H9 (cell line): ENCODE measurements at regions not wholly inside any gene's neighbourhood (a gene's known extent, or its start where the extent isn't known, plus 50 kb on each side); places are given as distances from the start of the nearest gene placed in this dataset.

Experiments
- DNase-seq: peaks from one replicate; pipeline ENCODE4 v3.0.0-alpha.2; 2017
- H2AFZ ChIP-seq: one replicate; pipeline ENCODE4 v1.6.1; 2013; ENCODE audit warnings: mild to moderate bottlenecking, low read length, control low read depth, moderate library complexity
- H2AK5ac ChIP-seq: 2 replicates; pipeline ENCODE4 v1.6.1; 2013; ENCODE audit warnings: low read length, control low read depth, mixed read lengths; ENCODE audit not compliant: insufficient read length
- H2BK120ac ChIP-seq: one replicate; pipeline ENCODE4 v1.6.1; 2013; ENCODE audit warnings: low read depth, mild to moderate bottlenecking, low read length, control low read depth, inconsistent platforms; ENCODE audit not compliant: poor library complexity, severe bottlenecking
- H2BK12ac ChIP-seq: 2 replicates; pipeline ENCODE4 v1.6.1; 2013; ENCODE audit warnings: low read length, control low read depth, mixed read lengths, low read depth; ENCODE audit not compliant: insufficient read length
- H2BK15ac ChIP-seq: 2 replicates; pipeline ENCODE4 v1.6.1; 2013; ENCODE audit warnings: low read depth, low read length, control low read depth
- H2BK20ac ChIP-seq: one replicate; pipeline ENCODE4 v1.6.1; 2013; ENCODE audit warnings: low read depth, mild to moderate bottlenecking, low read length, control low read depth, inconsistent platforms; ENCODE audit not compliant: poor library complexity, severe bottlenecking
- H2BK5ac ChIP-seq: 2 replicates; pipeline ENCODE4 v1.6.1; 2013; ENCODE audit warnings: low read length, control low read depth, mixed read lengths; ENCODE audit not compliant: insufficient read length
- H3K14ac ChIP-seq: 2 replicates; pipeline ENCODE4 v1.6.1; 2013; ENCODE audit warnings: low read length, control low read depth; ENCODE audit not compliant: insufficient read depth
- H3K18ac ChIP-seq: 2 replicates; pipeline ENCODE4 v1.6.1; 2013; ENCODE audit warnings: low read depth, mild to moderate bottlenecking, mixed read lengths, low read length, control low read depth; ENCODE audit not compliant: insufficient read length
- H3K23ac ChIP-seq: 2 replicates; pipeline ENCODE4 v1.6.1; 2013; ENCODE audit warnings: low read length, control low read depth, mixed read lengths, low read depth; ENCODE audit not compliant: insufficient read length
- H3K23me2 ChIP-seq: 2 replicates; pipeline ENCODE4 v1.6.1; 2013; ENCODE audit warnings: low read depth, mild to moderate bottlenecking, mixed read lengths, low read length, control low read depth; ENCODE audit not compliant: insufficient read length, poor library complexity, severe bottlenecking
- H3K27ac ChIP-seq: 2 replicates; pipeline ENCODE4 v1.5.1; 2013; ENCODE audit warnings: low read length, control low read depth, mixed read lengths, low read depth; ENCODE audit not compliant: insufficient read length
- H3K27me3 ChIP-seq: 2 replicates; pipeline ENCODE4 v1.6.1; 2013; ENCODE audit warnings: low read length, control low read depth, inconsistent platforms; ENCODE audit not compliant: insufficient read depth
- H3K4ac ChIP-seq: 2 replicates; pipeline ENCODE4 v1.6.1; 2013; ENCODE audit warnings: low read depth, mild to moderate bottlenecking, control low read depth, inconsistent platforms, low read length, moderate library complexity
- H3K4me1 ChIP-seq: 2 replicates; pipeline ENCODE4 v1.6.1; 2013; ENCODE audit warnings: low read length, control low read depth, inconsistent platforms; ENCODE audit not compliant: insufficient read depth
- H3K4me2 ChIP-seq: 2 replicates; pipeline ENCODE4 v1.6.1; 2013; ENCODE audit warnings: low read length, control low read depth, mixed read lengths; ENCODE audit not compliant: insufficient read length, insufficient read depth
- H3K56ac ChIP-seq: 2 replicates; pipeline ENCODE4 v1.6.1; 2013; ENCODE audit warnings: low read depth, mild to moderate bottlenecking, mixed read lengths, low read length, control low read depth; ENCODE audit not compliant: insufficient read length
- H3K79me1 ChIP-seq: 2 replicates; pipeline ENCODE4 v1.6.1; 2013; ENCODE audit warnings: low read depth, mild to moderate bottlenecking, moderate library complexity, low read length, control low read depth, inconsistent platforms; ENCODE audit not compliant: insufficient read depth, poor library complexity, severe bottlenecking
- H3K79me2 ChIP-seq: 2 replicates; pipeline ENCODE4 v1.6.1; 2013; ENCODE audit warnings: low read length, control low read depth, inconsistent platforms; ENCODE audit not compliant: insufficient read depth
- H3K9ac ChIP-seq: 2 replicates; pipeline ENCODE4 v1.6.1; 2013; ENCODE audit warnings: low read length, control low read depth, mixed read lengths; ENCODE audit not compliant: insufficient read length; ENCODE audit errors: extremely low read depth
- H3K9me3 ChIP-seq: one replicate; pipeline ENCODE4 v1.6.1; 2013; ENCODE audit warnings: low read depth, low read length, inconsistent platforms; ENCODE audit not compliant: control insufficient read depth
- H3T11ph ChIP-seq: one replicate; pipeline ENCODE4 v1.6.1; 2013; ENCODE audit warnings: mild to moderate bottlenecking, low read length, control low read depth, inconsistent platforms
- H4K20me1 ChIP-seq: one replicate; pipeline ENCODE4 v1.6.1; 2013; ENCODE audit not compliant: control insufficient read depth, insufficient read length, insufficient read depth
- H4K5ac ChIP-seq: 2 replicates; pipeline ENCODE4 v1.6.1; 2013; ENCODE audit warnings: low read depth, mild to moderate bottlenecking, mixed read lengths, low read length, control low read depth; ENCODE audit not compliant: insufficient read length
- H4K8ac ChIP-seq: replicated peaks from 2 replicates; pipeline ENCODE4 v1.6.1; 2013; ENCODE audit warnings: low read length, control low read depth, mixed read lengths, low read depth; ENCODE audit not compliant: insufficient read length
- H4K91ac ChIP-seq: 2 replicates; pipeline ENCODE4 v1.6.1; 2013; ENCODE audit warnings: low read depth, mild to moderate bottlenecking, moderate library complexity, mixed read lengths, low read length, control low read depth; ENCODE audit not compliant: insufficient read length
- H3K27ac Mint-ChIP-seq, 3 experiments: 2 replicates in 2 of 3; 3 replicates in 1 of 3; pipeline ENCODE4 v1.8.0; 2020 to 2021; ENCODE audit warnings: mixed read lengths in 3 of 3, mild to moderate bottlenecking in 1 of 3, moderate library complexity in 1 of 3
- H3K27me3 Mint-ChIP-seq: 2 replicates; pipeline ENCODE4 v1.8.0; 2021; ENCODE audit warnings: low read depth, mild to moderate bottlenecking, moderate library complexity, mixed read lengths
- H3K36me3 Mint-ChIP-seq, 3 experiments: 2 replicates in 2 of 3; 3 replicates in 1 of 3; pipeline ENCODE4 v1.8.0; 2020 to 2021; ENCODE audit warnings: low read depth in 3 of 3, mixed read lengths in 3 of 3; ENCODE audit not compliant: insufficient read depth in 1 of 3
- H3K4me1 Mint-ChIP-seq, 2 experiments: 2 replicates each; pipeline ENCODE4 v1.8.0; 2020; ENCODE audit warnings: mixed read lengths in 2 of 2
- H3K4me3 Mint-ChIP-seq, 2 experiments: 2 replicates in 1 of 2; 3 replicates in 1 of 2; pipeline ENCODE4 v1.8.0; 2020 to 2021; ENCODE audit warnings: mild to moderate bottlenecking in 2 of 2, mixed read lengths in 2 of 2, moderate library complexity in 1 of 2
- H3K9me3 Mint-ChIP-seq, 2 experiments: 2 replicates in 1 of 2; 3 replicates in 1 of 2; pipeline ENCODE4 v1.8.0; 2020; ENCODE audit warnings: mild to moderate bottlenecking in 2 of 2, mixed read lengths in 2 of 2, moderate library complexity in 1 of 2
- CTCF ChIP-seq: fragments of 200-600 bp; sonication (generic); conservative IDR thresholded peaks from 3 replicates; pipeline ENCODE4 v1.8.0; 2021; ENCODE audit warnings: antibody characterized with exemption, mild to moderate bottlenecking
- WGBS: extraction: QIAGEN DNeasy Blood & Tissue Kit; methylation state at CpG from one replicate; pipeline ENCODE4 v1.1.7; 2013; ENCODE audit warnings: missing lambda C conversion rate, low lambda C conversion rate, mixed read lengths; ENCODE audit not compliant: insufficient read length; ENCODE audit errors: extremely low coverage; 5-methylcytosine and 5-hydroxymethylcytosine counted together

DNA sequence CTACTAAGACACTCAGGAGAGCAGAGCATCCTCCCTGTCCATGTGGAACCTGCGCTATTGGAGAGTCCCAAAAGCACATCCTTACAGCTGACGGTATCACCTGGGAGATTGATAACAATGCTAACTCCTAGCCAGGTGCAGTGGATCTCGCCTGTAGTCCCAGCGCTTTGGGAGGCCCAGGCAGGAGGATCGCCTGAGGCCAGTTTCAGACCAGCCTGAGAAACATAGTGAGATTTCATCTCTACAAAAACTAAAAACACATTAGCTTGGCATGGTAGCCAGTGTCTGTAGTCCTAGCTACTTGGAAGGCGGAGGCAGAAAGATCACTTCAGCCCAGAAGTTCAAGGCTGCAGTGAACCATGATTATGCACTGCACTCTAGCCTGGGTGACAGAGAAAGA lies 174.9 kb downstream of the ARHGAP12 start:
- H3K36me3 Mint-ChIP-seq, result no peaks in the 10 kb centered on the region; a peak in 1 of 7 replicates

More for the DNA sequence above, 174.9 kb downstream of the ARHGAP12 start:
- Histone ChIP-seq H4K91ac (no peak overlapping the region), H2AK5ac (no peak overlapping the region), H2BK12ac (no peak overlapping the region), H3K9ac (no peak overlapping the region), H2BK15ac (no peak overlapping the region), H2AFZ (no peak overlapping the region), H3K79me2 (no peaks in the 10 kb centered on the region), H4K5ac (no peak overlapping the region), H3K4ac (peak overlapping the region; percentile 56; the same call in 1 of the 2 replicates), H3K18ac (no peak overlapping the region), H2BK120ac (no peak overlapping the region), H3K27me3 (no peaks in the 10 kb centered on the region), H4K8ac (no peak overlapping the region), H3K27ac (no peak overlapping the region), H3K23ac (no peak overlapping the region), H3T11ph (no peak overlapping the region), H3K14ac (no peak overlapping the region), H3K23me2 (no peaks in the 10 kb centered on the region), H3K4me2 (no peak overlapping the region), H2BK5ac (no peak overlapping the region), H3K4me1 (peaks cover 23% of the 10 kb centered on the region; the same call in 1 of the 2 replicates), H4K20me1 (no peaks in the 10 kb centered on the region), H3K79me1 (no peaks in the 10 kb centered on the region), H2BK20ac (no peak overlapping the region), H3K56ac (no peak overlapping the region), H3K9me3 (no peaks in the 10 kb centered on the region)
- Mint-ChIP-seq H3K4me1 (peaks cover 50 to 51% of the 10 kb centered on the region in 2 experiments), H3K9me3 (no peaks in the 10 kb centered on the region), H3K27ac (peak overlapping the region in 1 of 3 experiments; percentile 75; a peak in 1 of 7 replicates), H3K27me3 (no peaks in the 10 kb centered on the region), H3K4me3 (no peak overlapping the region; a peak in 1 of 5 replicates)
- no peak for TF ChIP-seq CTCF
- no peak for DNase-seq
- WGBS, result no CpG with 5 or more reads among the region's 6 CpGs
